KG1 (cell line): ENCODE measurements at regions not wholly inside any gene's neighbourhood (a gene's known extent, or its start where the extent isn't known, plus 50 kb on each side); places are given as distances from the start of the nearest gene placed in this dataset.

Source experiments
- DNase-seq: peaks from one replicate; lab custom pipeline; 2025; lab: John Stamatoyannopoulos, UW

GRCh38 chr6:105492706-105493673 is 90.1 kb upstream of the PREP start:
- no peak for DNase-seq

GRCh38 chr6:105489216-105489530 is 86.3 kb upstream of the PREP start:
- no peak for DNase-seq

GRCh38 chr6:105488516-105489215 is 85.8 kb upstream of the PREP start:
- no peak for DNase-seq

GRCh38 chr6:105487040-105487790 is 84.3 kb upstream of the PREP start:
- no peak for DNase-seq

GRCh38 chr6:105485456-105485855 is 82.6 kb upstream of the PREP start:
- no peak for DNase-seq

- peak; percentile 33 for DNase-seq
Observed at GRCh38 chr6:105484238-105485161, 81.6 kb upstream of the PREP start.

GRCh38 chr6:105483492-105483891 is 80.6 kb upstream of the PREP start:
- DNase-seq: no peak

GRCh38 chr6:105482921-105483320 is 80.0 kb upstream of the PREP start:
- DNase-seq: no peak

GRCh38 chr6:105482227-105482844 is 79.5 kb upstream of the PREP start:
- DNase-seq: no peak

GRCh38 chr6:105476978-105477377 is 74.1 kb upstream of the PREP start:
- DNase-seq: no peak

GRCh38 chr6:105474234-105474633 is 71.4 kb upstream of the PREP start:
- no peak for DNase-seq

GRCh38 chr6:105469946-105470345 is 67.1 kb upstream of the PREP start:
- DNase-seq: no peak

- DNase-seq: no peak
Observed at GRCh38 chr6:105468850-105469249, 66.0 kb upstream of the PREP start.

- DNase-seq: no peak
Observed at GRCh38 chr6:105460860-105461259, 58.0 kb upstream of the PREP start.

GRCh38 chr6:105459864-105460263 is 57.0 kb upstream of the PREP start:
- DNase-seq: no peak

- no peak for DNase-seq
Observed at GRCh38 chr6:105459049-105459448, 56.2 kb upstream of the PREP start.

- no peak for DNase-seq
Observed at GRCh38 chr6:105458551-105458950, 55.7 kb upstream of the PREP start.

- no peak for DNase-seq
Observed at GRCh38 chr6:105458084-105458483, 55.2 kb upstream of the PREP start.

GRCh38 chr6:105453968-105454367 is 51.1 kb upstream of the PREP start:
- DNase-seq: no peak

- peak; percentile 8 for DNase-seq
Observed at GRCh38 chr6:105452924-105453756, 50.3 kb upstream of the PREP start.
